ENCODE measurements at regions not wholly inside any gene's neighbourhood (a gene's known extent, or its start where the extent isn't known, plus 50 kb on each side); places are given as distances from the start of the nearest gene placed in this dataset.

DNA sequence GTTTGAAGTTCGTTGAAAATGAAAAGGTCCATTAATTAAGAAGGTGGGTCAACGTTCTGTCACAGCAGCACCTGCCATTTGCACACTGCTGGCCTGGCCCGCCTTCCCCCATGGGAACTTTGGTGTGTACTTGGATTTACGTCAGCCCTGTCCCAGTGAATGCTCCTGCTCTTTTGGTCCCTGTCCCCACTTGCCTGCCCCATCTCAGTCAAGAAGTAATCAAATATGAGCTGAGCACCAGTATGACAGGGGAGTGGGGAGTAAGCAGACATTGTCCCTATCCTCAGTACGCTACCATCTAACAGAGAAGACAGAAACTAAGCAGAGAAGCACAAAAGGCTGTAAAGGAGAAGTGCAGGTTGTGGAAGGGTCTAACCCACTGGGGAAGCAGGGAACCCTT lies 65.1 kb downstream of the SLC4A3 start:
- DNase-seq (ENCODE audit: low read depth): no peak

DNA sequence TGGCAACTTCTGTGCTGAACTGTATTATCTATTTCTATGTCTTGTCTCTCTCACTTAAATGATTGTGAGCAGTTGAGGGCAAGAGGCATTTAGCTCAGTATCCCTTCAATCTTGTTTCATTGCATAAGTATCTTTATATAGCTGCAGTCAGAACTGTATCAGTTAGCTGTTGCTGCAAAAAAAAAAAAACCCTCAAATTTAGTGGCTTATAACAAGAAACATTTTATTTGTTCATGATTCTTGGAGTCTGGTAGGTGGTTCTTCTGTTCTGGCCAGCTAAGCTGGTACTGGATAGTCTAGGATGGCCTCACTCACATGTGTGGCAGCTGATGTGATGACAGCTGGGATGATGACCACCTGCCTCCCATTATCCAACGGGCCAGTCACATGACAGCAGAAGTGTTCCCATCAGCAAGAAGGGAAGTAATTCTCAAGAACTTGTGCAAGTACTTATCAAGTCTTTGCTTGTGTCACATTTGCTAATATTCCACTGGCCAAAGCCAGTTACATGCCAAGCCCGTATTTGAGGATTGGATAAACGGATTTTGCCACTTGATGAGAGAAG lies 67.8 kb downstream of the SLC4A3 start:
- no peak for DNase-seq (ENCODE audit: low read depth)

DNA sequence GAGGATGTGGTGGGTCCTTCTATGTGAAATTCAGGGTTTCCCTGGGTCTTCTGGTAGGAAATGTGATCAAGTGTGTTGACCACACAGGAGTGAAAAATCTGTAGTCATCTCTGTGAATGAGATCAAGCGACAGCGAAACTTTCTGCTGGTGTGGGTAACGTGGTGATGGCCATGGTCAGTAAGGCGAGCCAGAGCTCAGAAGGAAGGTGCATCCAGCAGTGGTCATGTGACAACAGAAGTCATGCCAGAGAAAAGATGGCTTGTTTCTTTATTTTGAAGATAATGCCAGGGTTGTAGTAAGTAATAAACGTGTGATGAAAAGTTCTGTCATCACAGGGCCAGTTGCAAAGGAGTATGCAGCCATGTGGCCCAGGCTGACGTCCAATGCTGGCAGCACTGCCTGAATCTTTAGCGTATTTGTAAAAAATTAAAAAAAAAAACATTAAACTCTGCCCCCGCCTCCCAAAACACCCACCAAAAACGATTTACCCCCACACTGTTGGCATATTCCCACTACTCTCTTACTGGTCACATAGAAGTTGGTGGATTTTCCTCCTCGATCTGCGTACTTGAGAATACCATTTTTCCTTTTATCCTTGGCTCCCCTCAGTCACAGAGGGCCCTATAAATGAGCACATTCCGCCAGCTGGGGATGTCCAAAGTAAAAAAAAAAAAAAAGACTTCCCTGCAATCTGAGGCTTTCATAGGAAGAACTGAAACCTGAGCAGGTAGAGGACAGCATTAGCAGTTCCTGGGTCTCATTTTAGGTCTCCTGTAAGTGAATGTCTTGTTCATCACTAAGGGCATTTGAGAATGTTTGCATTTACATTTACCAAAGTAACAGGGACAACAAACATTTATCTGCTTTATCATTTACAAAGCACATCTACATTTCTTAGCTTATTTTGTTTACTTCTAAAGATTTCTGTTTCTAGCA lies 70.6 kb downstream of the SLC4A3 start:
- DNase-seq (ENCODE audit: low read depth): no peak

DNA sequence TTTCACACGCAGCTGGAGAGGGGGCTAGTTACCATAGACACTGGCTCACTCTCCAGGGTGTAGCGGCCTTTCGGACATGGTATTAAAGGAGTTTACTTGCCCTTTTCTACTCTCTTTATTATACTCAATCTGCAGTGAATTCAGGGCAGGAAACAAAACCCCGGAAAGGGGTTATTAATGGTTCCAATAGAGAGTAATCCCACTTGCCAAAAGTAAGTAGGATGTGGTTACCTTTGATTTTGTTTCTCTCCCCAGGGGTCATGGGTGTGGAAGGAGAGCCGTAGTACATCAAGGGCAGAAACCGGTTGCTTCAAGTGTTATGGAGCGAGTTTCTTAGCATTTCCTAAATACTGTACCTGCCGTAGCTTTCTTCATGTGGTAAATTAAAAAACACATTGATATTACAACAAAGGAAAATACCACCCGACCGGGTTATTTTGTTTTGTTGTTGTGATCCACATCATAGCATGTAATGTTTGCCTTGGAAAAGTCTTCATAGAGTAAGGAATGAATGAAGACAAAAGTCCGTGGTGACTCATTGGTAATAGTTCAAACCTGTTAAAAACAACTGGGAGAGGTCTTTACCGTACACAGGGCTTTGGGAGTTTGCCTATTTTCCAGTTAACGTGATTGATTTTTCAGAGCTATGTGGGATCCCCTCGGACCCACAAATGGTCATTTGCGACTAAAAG lies 71.5 kb downstream of the SLC4A3 start:
- no peak for DNase-seq (ENCODE audit: low read depth)

DNA sequence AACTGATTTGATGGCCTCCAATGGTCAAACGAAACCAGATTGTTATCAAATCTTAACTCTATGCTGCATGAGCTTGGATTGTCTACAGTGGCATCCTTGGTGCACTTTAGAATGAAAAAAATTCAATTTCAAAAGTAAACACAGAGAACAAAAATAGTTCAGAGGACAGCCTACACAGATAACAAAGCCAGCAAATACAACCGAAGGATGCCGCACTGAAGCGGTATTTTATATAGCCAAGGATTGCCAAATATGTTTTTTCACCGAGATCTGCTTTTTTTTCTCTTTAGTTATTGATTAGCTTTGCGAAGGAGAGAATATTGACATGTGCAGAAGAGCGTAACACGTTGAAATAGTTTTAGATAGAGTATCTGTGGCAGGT lies 72.0 kb downstream of the SLC4A3 start:
- no peak for DNase-seq (ENCODE audit: low read depth)

DNA sequence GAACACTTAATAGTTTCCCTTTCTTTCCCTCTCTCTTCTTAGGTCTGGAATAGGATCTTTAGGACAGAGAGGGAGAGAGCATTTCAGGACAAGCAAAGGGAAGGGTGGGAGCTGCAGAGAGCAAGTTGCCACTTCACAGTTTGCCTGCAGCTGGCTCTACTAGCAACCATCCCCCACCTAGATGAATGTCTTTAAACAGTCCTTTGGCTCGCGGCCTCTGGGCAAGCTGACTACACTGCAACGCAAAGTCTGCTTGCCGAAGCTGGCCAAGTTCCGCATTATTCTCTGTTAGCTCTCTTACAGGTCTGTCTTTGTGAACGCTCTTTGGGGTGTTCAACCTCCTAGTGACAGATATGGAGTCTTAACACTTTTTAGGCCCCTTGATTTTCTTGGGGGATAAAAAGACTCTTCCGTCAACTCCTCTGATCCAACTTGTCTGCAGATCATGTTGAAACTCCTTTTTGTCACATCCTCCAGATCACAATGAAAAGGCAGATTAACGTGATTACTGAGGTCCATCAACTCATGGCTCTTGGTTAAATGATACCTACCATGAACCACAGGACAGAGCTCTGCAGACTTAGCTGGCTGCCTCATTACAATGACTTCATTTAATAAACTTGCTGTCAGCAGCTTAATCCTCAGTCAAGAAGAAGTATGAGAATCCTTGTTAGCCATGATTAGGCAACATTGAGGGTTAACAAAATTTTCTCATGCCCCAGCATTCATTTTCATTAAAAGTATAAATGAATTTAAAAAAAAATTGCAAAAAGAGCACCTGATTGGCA lies 74.6 kb downstream of the SLC4A3 start:
- DNase-seq (ENCODE audit: low read depth): no peak

DNA sequence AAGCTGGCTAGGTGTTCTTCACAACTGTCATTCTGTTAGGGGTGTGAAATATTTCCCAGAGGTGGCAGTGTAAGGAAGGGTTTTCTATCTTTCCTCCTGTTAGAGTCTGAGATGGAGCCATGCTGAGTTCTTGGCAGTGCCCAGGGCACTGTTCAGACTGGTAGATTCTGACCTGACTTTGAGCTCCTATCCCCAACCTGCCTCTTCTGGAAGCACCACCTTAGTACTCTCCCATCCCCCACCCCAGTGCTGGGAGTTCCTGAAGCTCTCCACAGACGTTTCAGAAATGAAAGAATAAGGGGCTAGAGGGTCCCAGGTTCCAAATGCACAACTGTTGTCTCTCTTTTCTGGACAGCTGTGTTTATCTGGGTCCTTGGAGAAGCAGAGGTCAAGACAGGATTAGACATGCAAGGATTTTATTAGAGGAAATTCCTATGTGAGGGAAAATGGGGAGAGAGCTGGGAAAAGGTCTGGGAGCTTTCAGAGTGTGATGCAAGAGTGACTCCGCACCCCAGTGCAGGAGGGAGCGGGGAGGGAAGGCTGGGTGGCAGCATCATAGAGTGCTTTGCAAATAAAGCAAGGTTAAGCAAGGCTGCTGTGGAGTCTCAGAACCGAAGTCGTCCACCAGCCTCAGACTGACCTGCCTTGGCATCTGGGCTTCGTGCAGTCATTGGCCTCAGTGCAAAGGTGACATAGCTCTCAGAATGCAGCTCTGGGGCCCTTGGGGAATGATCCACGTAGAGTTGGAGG lies 75.5 kb downstream of the SLC4A3 start:
- no peak for DNase-seq (ENCODE audit: low read depth)

DNA sequence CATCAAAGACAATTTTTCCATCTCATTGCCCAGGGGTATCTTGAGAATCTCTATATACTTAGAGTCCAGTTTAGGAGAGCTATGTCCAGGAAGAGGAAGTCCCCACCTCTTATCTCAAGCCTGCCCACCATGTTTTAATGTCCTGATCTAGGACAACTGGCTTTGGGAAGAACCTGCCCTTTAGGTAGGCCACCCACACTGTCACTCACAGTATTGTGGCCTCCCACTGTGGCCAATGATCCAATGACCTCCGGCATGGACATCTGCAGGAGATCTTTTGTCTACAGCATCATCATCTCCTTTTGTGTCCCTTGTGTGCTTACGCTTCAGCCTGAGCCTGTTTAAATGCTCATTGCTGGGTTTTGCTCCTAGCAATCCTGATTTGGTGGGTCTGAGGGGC lies 77.4 kb downstream of the SLC4A3 start:
- no peak for DNase-seq (ENCODE audit: low read depth)

DNA sequence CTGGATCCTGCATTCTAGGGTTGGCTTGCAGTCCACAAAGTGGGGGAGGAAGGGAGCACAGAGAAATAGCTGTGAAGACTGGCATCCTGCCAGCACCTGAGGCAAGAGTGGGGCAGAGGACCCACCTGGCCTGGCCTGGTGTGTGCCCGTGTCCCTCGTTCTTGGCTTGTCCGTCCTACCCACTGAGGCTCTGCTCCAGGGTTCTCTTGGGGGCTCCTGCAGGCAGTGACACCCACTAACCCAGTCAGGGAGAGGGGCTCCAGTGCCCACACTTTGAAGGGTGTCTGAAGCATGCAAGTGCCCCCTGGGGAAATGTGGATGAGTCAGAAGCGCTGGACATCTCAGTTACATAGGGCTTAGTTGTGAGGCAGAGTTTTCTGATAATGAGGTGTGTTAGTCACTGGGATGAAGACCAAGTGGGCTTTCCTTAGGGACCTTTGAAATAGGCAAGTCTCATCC lies 79.4 kb downstream of the SLC4A3 start:
- DNase-seq (ENCODE audit: low read depth): no peak

DNA sequence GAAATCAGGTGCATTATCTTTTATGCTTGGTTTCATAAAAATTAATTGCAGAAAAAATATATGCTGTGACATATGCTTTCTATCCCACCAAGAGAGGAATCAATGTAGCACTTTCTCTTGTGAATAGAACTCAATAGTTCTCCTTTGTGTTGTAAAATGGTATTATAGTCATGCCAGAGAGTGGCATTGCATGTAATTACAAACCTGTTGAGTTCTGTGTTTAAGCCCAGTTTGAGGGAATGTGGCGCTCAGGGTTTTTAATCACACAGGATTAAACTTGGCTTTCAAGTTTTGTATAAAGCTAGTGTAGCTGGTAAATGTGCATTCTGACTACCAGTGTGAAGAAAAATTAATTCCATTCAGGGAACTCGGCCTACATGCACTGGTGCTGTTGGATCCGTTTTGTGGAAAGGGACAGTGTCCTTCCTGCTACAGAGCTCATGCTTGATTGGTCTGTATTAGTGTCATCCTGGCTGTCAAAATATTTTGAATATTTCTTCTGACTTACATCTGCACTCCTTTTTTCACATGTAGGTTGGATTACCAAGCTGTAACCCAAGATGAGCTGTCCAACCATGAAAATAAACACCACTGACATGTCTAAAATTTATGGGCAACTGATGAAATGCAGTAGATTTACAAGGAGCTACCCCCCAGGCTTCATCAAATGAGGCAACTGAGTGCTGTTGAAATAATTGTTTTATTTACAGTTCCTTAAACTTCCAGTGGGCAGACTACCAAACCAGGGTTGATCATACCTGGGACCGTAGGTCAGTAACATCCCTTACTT lies 80.3 kb downstream of the SLC4A3 start:
- no peak for DNase-seq (ENCODE audit: low read depth)

DNA sequence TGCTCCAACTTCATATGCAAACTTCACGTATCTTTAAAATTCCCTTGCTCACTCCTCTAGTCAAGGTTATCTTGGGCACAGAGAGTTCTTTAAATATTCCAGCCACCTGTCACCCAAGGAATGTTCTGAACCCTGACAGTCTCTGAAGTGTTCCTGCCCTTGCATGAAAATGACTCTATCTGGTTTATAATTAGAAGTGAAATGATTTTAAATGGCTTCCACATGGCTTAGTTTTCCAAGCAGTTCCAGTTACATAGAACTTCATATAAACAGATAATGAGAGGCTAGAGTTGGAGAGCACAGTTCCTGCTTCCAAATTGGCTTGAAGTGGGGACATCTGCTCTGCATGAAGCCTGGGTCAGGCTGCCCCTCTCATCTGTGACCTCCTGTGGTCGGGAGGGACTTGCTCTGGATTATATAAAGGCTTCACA lies 81.9 kb downstream of the SLC4A3 start:
- no peak for DNase-seq (ENCODE audit: low read depth)

DNA sequence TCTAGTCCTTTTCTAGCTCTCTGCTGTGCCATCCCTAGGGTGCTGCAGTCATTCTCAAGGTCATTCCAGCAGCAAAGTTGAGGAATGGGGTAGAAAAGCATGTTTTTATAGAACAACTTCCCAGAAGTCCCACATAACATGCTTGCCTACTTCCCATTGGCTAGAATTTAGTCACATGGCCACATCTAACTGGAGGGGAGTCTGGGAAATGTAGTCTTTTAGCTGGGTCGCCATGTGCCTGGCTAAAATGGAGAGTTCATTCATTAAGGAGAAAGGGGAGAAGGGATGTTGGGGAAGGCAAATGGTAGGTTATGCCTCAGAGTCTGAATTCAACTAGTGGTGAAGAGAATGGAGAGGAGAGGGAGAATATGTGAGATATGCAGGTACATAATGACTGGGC lies 85.7 kb downstream of the SLC4A3 start:
- no peak for DNase-seq (ENCODE audit: low read depth)

DNA sequence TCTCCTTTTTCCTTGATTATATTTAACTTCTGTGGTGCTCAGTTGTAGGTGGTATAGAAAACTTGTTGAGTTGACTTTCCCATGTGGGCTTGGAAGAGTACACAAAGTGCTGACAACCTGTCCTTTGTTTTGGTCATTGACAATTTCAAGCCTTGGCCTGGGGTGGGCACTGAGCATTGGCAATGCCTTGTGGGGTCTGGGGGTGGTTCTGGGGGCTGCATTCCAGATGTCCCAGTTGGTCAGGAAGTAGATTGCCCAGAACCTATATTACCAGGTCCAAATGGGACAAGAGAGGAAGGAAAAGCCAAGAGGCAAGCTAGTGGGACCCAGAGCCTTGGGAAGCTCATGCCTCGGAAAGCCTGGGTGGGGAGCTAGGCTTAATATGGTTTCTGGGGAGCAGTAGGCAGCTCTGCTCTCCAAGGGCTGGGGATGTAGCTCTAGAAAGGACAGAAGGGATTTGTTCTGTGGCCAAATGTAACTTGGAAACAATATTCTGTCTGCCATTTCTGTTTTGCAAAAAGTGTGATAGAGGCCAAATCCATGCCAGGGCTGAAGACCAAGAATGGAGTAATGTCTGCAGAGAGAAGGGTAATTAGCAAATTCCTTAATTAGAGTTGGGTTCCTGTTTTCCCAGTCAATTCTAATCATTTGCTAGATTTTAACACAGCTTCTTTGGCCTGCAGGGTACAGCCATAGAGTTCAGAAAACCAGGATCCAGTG lies 87.4 kb downstream of the SLC4A3 start:
- no peak for DNase-seq (ENCODE audit: low read depth)

DNA sequence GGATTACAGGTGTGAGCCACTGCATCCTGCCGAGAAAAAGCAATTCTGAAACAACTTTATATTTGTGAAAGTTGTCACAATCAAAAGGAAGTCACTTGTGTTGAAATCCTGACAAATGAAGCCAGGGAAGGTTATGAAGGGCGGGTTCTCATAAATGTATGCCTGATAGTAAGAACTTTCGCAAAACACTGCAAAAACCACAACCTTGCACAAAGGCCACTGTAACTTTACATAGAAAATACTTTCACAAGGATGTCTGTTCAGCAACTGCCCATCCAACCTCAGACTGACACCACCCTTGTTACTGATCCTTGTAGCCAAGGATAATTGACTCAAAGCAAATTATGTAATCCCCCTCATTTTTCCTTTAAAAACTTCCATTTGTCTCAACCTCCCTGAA lies 90.6 kb downstream of the SLC4A3 start:
- DNase-seq (ENCODE audit: low read depth): no peak

DNA sequence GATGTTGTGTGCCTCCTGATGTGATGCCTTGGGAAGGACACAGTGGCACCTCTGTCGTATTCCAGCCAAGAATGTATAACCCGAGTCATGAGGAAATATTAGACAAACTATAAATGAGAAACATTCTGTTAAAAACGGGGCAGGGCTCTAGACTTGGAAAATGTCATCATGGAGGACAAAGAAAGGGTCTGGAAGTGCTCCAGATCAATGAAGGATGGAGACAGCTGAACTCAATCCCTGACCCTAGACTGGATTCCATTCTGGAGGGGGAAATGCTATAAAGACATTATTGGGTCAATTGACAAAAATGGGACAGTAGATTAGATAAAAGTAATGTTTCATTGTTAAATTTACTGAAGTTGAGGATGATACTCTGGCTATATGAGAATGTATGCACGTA lies 92.1 kb downstream of the SLC4A3 start:
- DNase-seq (ENCODE audit: low read depth): no peak

DNA sequence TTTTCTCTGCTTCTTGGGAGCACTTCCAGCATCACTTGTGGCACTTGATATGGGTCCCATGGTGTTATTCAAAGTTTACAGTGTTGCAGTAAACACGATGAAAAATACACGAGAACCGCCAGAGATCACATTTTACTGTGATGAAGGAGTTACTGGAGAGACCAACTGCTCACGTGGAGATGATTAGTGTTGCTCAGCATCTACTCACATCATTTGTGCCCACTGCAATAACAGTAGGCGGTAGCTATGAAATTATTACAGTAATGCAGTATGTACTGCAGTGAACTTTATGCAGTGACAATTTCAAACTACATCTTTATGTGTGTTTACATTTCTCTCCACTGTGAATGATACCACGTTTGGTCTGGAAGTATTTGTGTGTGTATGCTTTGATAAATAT lies 93.5 kb downstream of the SLC4A3 start:
- DNase-seq (ENCODE audit: low read depth): no peak

DNA sequence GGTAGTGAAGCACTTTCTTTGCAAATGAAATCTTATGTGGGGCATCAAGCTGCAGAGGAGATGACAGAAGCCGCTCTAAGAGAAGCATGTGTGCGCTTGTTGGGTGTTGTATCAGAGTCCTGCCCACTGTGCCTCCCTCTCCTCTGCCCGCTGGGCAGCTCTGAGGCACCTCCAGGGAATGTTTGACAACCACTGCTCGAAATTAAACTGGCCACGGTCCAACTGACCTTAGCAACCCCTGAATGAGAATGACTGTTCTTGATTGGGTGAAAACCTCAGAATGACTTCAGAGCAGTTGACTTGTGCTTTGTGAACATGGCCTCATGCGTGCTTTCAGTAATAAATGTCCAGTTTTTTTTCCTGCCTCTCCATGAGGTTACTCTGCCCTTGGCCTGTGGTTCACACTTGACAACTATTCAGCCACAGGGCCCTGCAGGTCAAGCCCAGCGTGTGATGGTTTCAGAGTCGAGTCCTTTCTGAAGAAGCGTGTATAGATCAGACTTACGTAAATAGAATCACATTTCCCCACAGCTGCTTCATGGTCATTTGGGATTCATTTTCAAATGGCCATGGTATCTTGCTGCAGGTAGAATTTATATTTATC lies 94.9 kb downstream of the SLC4A3 start:
- DNase-seq (ENCODE audit: low read depth): no peak

DNA sequence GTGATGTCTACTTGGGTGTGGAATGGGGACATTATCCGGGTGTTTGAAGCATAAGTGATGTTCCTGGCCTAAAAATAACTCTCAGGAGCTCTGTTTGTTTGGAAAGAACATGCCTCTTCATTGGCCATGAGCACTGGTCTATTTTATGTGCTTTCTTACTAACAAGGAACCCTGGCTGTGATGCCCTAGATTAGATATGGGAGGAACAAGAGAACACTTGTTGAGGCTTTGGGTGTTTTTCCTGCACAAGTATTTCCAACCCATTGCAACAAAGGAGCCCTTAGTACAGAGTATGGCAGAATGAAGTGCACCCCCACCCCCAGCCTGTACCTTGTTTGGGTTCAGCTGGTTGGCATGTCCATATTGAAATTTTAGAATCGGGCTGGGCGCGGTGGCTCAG lies 95.9 kb downstream of the SLC4A3 start:
- no peak for DNase-seq (ENCODE audit: low read depth)

DNA sequence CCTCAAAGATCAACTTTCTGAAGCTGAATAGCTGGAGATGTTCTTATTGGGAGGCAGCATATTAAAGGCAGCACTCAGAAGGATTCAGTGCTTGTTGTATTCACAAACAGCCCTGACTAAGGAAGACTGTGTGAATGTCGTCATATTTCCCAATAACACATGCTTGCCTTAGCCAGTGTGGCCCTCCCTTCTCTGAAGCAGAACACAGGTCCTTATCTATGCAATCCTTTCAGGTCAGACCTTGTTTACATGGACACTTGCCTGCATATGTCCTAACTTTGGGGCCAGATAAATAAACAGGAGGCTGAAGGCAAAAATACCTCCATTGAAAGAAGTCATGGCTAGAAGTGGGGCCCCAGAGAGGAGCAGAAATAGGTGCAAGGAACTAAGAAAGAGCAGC lies 97.2 kb downstream of the SLC4A3 start:
- DNase-seq (ENCODE audit: low read depth): no peak

DNA sequence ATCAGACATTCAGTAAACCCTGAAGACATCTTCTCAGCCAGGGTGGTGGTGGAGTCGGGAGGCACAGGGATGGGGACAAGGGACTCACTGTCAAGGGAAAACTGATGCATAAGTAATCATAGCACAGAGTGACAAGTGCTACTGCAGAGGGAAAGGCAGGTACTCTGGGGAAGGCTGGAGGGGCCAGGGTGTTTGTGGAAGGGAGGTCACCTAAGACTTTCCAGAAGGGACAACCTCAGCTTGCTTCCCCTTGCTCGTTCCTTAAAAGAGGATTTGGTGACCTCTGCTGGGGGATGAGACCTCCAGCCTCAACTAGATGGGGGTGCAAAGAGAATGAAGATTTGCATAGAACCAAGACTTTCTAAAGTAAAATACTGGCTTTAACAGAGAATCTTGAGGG lies 99.5 kb downstream of the SLC4A3 start:
- DNase-seq (ENCODE audit: low read depth): no peak
